Muscle of leg (tissue), 3 donors: ENCODE measurements at regions not wholly inside any gene's neighbourhood (a gene's known extent, or its start where the extent isn't known, plus 50 kb on each side); places are given as distances from the start of the nearest gene placed in this dataset.

Experiments used
- DNase-seq: peaks from one replicate; pipeline ENCODE4 v3.0.0; 2013
- H3K27ac ChIP-seq: one replicate; pipeline ENCODE4 v1.5.1; 2013; ENCODE audit warnings: mild to moderate bottlenecking, low read length, control low read depth
- H3K27me3 ChIP-seq: one replicate; pipeline ENCODE4 v1.6.1; 2013; ENCODE audit warnings: low read length; ENCODE audit not compliant: control insufficient read depth, insufficient read depth
- H3K36me3 ChIP-seq: one replicate; pipeline ENCODE4 v1.6.1; 2013; ENCODE audit warnings: low read length; ENCODE audit not compliant: control insufficient read depth, insufficient read depth
- H3K4me1 ChIP-seq: one replicate; pipeline ENCODE4 v1.6.1; 2013; ENCODE audit warnings: low read length; ENCODE audit not compliant: control insufficient read depth, insufficient read depth
- H3K4me3 ChIP-seq: one replicate; pipeline ENCODE4 v1.5.1; 2013; ENCODE audit warnings: low read length, control low read depth
- H3K9me3 ChIP-seq: replicated peaks from 2 replicates; pipeline ENCODE4 v1.6.1; 2013; ENCODE audit warnings: low read depth, low read length; ENCODE audit not compliant: control insufficient read depth
- WGBS: methylation state at CpG from one replicate; pipeline ENCODE4 v1.1.5; 2013; ENCODE audit warnings: missing lambda C conversion rate; ENCODE audit not compliant: insufficient coverage; 5-methylcytosine and 5-hydroxymethylcytosine counted together

- Histone ChIP-seq H3K36me3 (no peaks in the 10 kb centered on the region), H3K27ac (no peak overlapping the region), H3K4me3 (no peak overlapping the region), H3K4me1 (no peaks in the 10 kb centered on the region), H3K27me3 (peaks cover 3% of the 10 kb centered on the region), H3K9me3 (peaks cover 3% of the 10 kb centered on the region)
- DNase-seq, result no peak
- 100% methylated on average over 1 of the region's 2 CpGs for WGBS
These were observed 206.5 kb upstream of the IRX3 start for GRCh38 chr16:54493061-54493460.

- Histone ChIP-seq H3K9me3 (no peaks in the 10 kb centered on the region), H3K36me3 (no peaks in the 10 kb centered on the region), H3K27me3 (peaks cover 3% of the 10 kb centered on the region), H3K4me3 (no peak overlapping the region), H3K27ac (no peak overlapping the region), H3K4me1 (no peaks in the 10 kb centered on the region)
- no peak for DNase-seq
- no CpG with 5 or more reads among the region's 2 CpGs for WGBS
These were observed 203.5 kb upstream of the IRX3 start for GRCh38 chr16:54490112-54490488.

- no peaks in the 10 kb centered on the region for H3K9me3 ChIP-seq
- H3K27me3 ChIP-seq, result peaks cover 3% of the 10 kb centered on the region
- no peaks in the 10 kb centered on the region for H3K36me3 ChIP-seq
- H3K27ac ChIP-seq, result no peak overlapping the region
- no peak overlapping the region for H3K4me3 ChIP-seq
- H3K4me1 ChIP-seq, result no peaks in the 10 kb centered on the region
- WGBS, result 18% methylated on average over 4 of the region's 11 CpGs
- no peak for DNase-seq
These were observed 202.9 kb upstream of the IRX3 start for GRCh38 chr16:54489225-54490111.

GRCh38 chr16:54488729-54489128 is 202.1 kb upstream of the IRX3 start:
- Histone ChIP-seq H3K4me1 (no peaks in the 10 kb centered on the region), H3K27ac (no peak overlapping the region)
- 33% methylated on average over 1 of the region's 3 CpGs for WGBS

GRCh38 chr16:54487933-54488332 is 201.3 kb upstream of the IRX3 start:
- Histone ChIP-seq H3K4me1 (no peaks in the 10 kb centered on the region), H3K36me3 (no peaks in the 10 kb centered on the region), H3K4me3 (no peak overlapping the region), H3K9me3 (no peaks in the 10 kb centered on the region), H3K27me3 (peaks cover 3% of the 10 kb centered on the region), H3K27ac (no peak overlapping the region)
- no peak for DNase-seq
- 78% methylated on average over 1 of the region's 3 CpGs for WGBS

More at GRCh38 chr16:54488729-54489128, 202.1 kb upstream of the IRX3 start:
- no peak for DNase-seq
- Histone ChIP-seq H3K4me3 (no peak overlapping the region), H3K27me3 (peaks cover 3% of the 10 kb centered on the region), H3K9me3 (no peaks in the 10 kb centered on the region), H3K36me3 (no peaks in the 10 kb centered on the region)

GRCh38 chr16:54484700-54485099 is 198.1 kb upstream of the IRX3 start:
- no peaks in the 10 kb centered on the region for H3K4me1 ChIP-seq
- DNase-seq, result no peak
- H3K4me3 ChIP-seq, result no peak overlapping the region
- H3K27ac ChIP-seq, result no peak overlapping the region
- no peaks in the 10 kb centered on the region for H3K27me3 ChIP-seq
- H3K9me3 ChIP-seq, result no peaks in the 10 kb centered on the region
- 71% methylated on average over 4 of the region's 9 CpGs for WGBS
- H3K36me3 ChIP-seq, result no peaks in the 10 kb centered on the region

GRCh38 chr16:54482892-54483574 is 196.4 kb upstream of the IRX3 start:
- Histone ChIP-seq H3K27me3 (no peaks in the 10 kb centered on the region), H3K27ac (no peak overlapping the region), H3K4me1 (no peaks in the 10 kb centered on the region), H3K9me3 (no peaks in the 10 kb centered on the region), H3K4me3 (no peak overlapping the region), H3K36me3 (no peaks in the 10 kb centered on the region)
- WGBS, result 59% methylated on average over 8 of the region's 12 CpGs
- DNase-seq, result no peak

- no peak for DNase-seq
- 20% methylated on average over 1 of the region's 5 CpGs for WGBS
- H3K4me1 ChIP-seq, result peaks cover under 1% of the 10 kb centered on the region
- no peak overlapping the region for H3K27ac ChIP-seq
- peaks cover 2% of the 10 kb centered on the region for H3K27me3 ChIP-seq
- H3K9me3 ChIP-seq, result no peaks in the 10 kb centered on the region
- H3K4me3 ChIP-seq, result no peak overlapping the region
- no peaks in the 10 kb centered on the region for H3K36me3 ChIP-seq
These were observed 193.8 kb upstream of the IRX3 start for GRCh38 chr16:54480429-54480828.

GRCh38 chr16:54479546-54479945 is 193.0 kb upstream of the IRX3 start:
- Histone ChIP-seq H3K9me3 (no peaks in the 10 kb centered on the region), H3K27ac (no peak overlapping the region), H3K27me3 (peaks cover 2% of the 10 kb centered on the region), H3K4me1 (peaks cover 10% of the 10 kb centered on the region), H3K36me3 (no peaks in the 10 kb centered on the region), H3K4me3 (no peak overlapping the region)
- WGBS, result no CpG with 5 or more reads among the region's 1 CpG
- no peak for DNase-seq

GRCh38 chr16:54477714-54478113 is 191.1 kb upstream of the IRX3 start:
- WGBS, result 29% methylated on average over 6 of the region's 6 CpGs
- H3K4me1 ChIP-seq, result peaks cover 14% of the 10 kb centered on the region
- H3K27me3 ChIP-seq, result peaks cover 2% of the 10 kb centered on the region
- no peak overlapping the region for H3K27ac ChIP-seq
- H3K9me3 ChIP-seq, result no peaks in the 10 kb centered on the region
- H3K4me3 ChIP-seq, result no peak overlapping the region
- peak; percentile 28 for DNase-seq
- H3K36me3 ChIP-seq, result no peaks in the 10 kb centered on the region
